HEK293T (cell line): ENCODE measurements at regions not wholly inside any gene's neighbourhood (a gene's known extent, or its start where the extent isn't known, plus 50 kb on each side); places are given as distances from the start of the nearest gene placed in this dataset.

Source experiments
- ARNT ChIP-seq: fragments of 450-650 bp; IDR thresholded peaks from 2 replicates; pipeline ENCODE4 v1.6.1; 2017; ENCODE audit warnings: mild to moderate bottlenecking
- BHLHE40 ChIP-seq: fragments of 450-650 bp; IDR thresholded peaks from 2 replicates; pipeline ENCODE4 v1.6.1; 2016; ENCODE audit warnings: mild to moderate bottlenecking, moderate library complexity, borderline replicate concordance
- FOXA1 ChIP-seq: fragments of 450-650 bp; IDR thresholded peaks from 2 replicates; pipeline ENCODE4 v1.6.1; 2016; ENCODE audit warnings: mild to moderate bottlenecking
- FOXM1 ChIP-seq: fragments of 450-650 bp; IDR thresholded peaks from 2 replicates; pipeline ENCODE4 v1.6.1; 2017; ENCODE audit warnings: mild to moderate bottlenecking, borderline replicate concordance
- SUZ12 ChIP-seq: fragments of 450-650 bp; IDR thresholded peaks from 2 replicates; pipeline ENCODE4 v1.6.1; 2016; ENCODE audit warnings: mild to moderate bottlenecking

GRCh38 chr7:153930696-153931095 lies 121.5 kb upstream of the DPP6 start:
- TF ChIP-seq BHLHE40 (no peak), ARNT (no peak), FOXA1 (no peak), FOXM1 (no peak), SUZ12 (no peak)
